ENCODE measurements at regions not wholly inside any gene's neighbourhood (a gene's known extent, or its start where the extent isn't known, plus 50 kb on each side); places are given as distances from the start of the nearest gene placed in this dataset.

- Histone ChIP-seq H3K9me3 (no peaks in the 10 kb centered on the region), H3K36me3 (no peaks in the 10 kb centered on the region), H3K27ac (no peak overlapping the region), H3K27me3 (no peaks in the 10 kb centered on the region), H3K4me3 (no peak overlapping the region), H3K4me1 (no peaks in the 10 kb centered on the region)
- WGBS, 2 donors = 72 to 73% methylated on average over 3 of the region's 3 CpGs
- DNase-seq (no peak), FAIRE-seq (no peak), ATAC-seq (no peak)
- intact Hi-C loops (cut with DNase I) = no loop called here
- no peak for TF ChIP-seq CTCF (IDR thresholded peaks at IDR 0.05)
Observed at GRCh38 chr10:4035599-4035945, 250.6 kb upstream of the KLF6 start.

- no peak overlapping the region for H3K4me3 ChIP-seq
- no peaks in the 10 kb centered on the region for H3K27me3 ChIP-seq
- 52 to 69% methylated on average over 15 of the region's 15 CpGs for WGBS, 2 donors
- TF ChIP-seq CTCF (IDR thresholded peaks at IDR 0.05) = no peak
- FAIRE-seq = no peak
- peak in 1 of 4 donors; percentile 44 for ATAC-seq
- intact Hi-C loops (cut with DNase I) = no loop called here
- H3K4me1 ChIP-seq = no peaks in the 10 kb centered on the region
- H3K36me3 ChIP-seq = no peaks in the 10 kb centered on the region
- no peak overlapping the region for H3K27ac ChIP-seq
- H3K9me3 ChIP-seq = no peaks in the 10 kb centered on the region
- no peak for DNase-seq
Observed at GRCh38 chr10:4034907-4035598, 250.0 kb upstream of the KLF6 start.

GRCh38 chr10:4033341-4033896 is 248.4 kb upstream of the KLF6 start:
- DNase-seq = no peak
- intact Hi-C loops (cut with DNase I) = no loop called here
- no peak for ATAC-seq
- Histone ChIP-seq H3K4me1 (no peaks in the 10 kb centered on the region), H3K9me3 (no peaks in the 10 kb centered on the region), H3K27me3 (no peaks in the 10 kb centered on the region), H3K27ac (no peak overlapping the region), H3K4me3 (no peak overlapping the region), H3K36me3 (no peaks in the 10 kb centered on the region)
- WGBS, 2 donors = 65 to 73% methylated on average over 8 of the region's 8 CpGs
- FAIRE-seq = no peak
- TF ChIP-seq CTCF (IDR thresholded peaks at IDR 0.05) = no peak

- FAIRE-seq = no peak
- H3K4me1 ChIP-seq = no peaks in the 10 kb centered on the region
- TF ChIP-seq CTCF (IDR thresholded peaks at IDR 0.05) = no peak
- ATAC-seq = no peak
- no peak overlapping the region for H3K4me3 ChIP-seq
- H3K27ac ChIP-seq = no peak overlapping the region
- no peaks in the 10 kb centered on the region for H3K36me3 ChIP-seq
- no peaks in the 10 kb centered on the region for H3K9me3 ChIP-seq
- 71 to 83% methylated on average over 8 of the region's 8 CpGs for WGBS, 2 donors
- intact Hi-C loops (cut with DNase I) = no loop called here
- H3K27me3 ChIP-seq = no peaks in the 10 kb centered on the region
- no peak for DNase-seq
Observed at GRCh38 chr10:4029866-4030265, 244.9 kb upstream of the KLF6 start.

GRCh38 chr10:4028854-4029583 is 244.0 kb upstream of the KLF6 start:
- Histone ChIP-seq H3K9me3 (no peaks in the 10 kb centered on the region), H3K27ac (no peak overlapping the region), H3K36me3 (no peaks in the 10 kb centered on the region), H3K4me1 (no peaks in the 10 kb centered on the region), H3K4me3 (no peak overlapping the region), H3K27me3 (no peaks in the 10 kb centered on the region)
- DNase-seq (no peak), FAIRE-seq (no peak), ATAC-seq (no peak)
- intact Hi-C loops (cut with DNase I) = no loop called here
- TF ChIP-seq CTCF (IDR thresholded peaks at IDR 0.05) = no peak
- WGBS, 2 donors = 75 to 82% methylated on average over 6 of the region's 6 CpGs

All from pancreas (tissue), 10 donors.